NCI-H460 (cell line): ENCODE measurements at regions not wholly inside any gene's neighbourhood (a gene's known extent, or its start where the extent isn't known, plus 50 kb on each side); places are given as distances from the start of the nearest gene placed in this dataset.
"Not testable (repeated sequence)": the region's sequence is repeated elsewhere in the genome, so short reads cannot be mapped to it uniquely, and the experiment has no call there.

Source experiments
- DNase-seq: peaks from one replicate; pipeline ENCODE4 v3.0.0-alpha.2; 2016; ENCODE audit warnings: low read depth; ENCODE audit errors: extremely low read depth

DNA sequence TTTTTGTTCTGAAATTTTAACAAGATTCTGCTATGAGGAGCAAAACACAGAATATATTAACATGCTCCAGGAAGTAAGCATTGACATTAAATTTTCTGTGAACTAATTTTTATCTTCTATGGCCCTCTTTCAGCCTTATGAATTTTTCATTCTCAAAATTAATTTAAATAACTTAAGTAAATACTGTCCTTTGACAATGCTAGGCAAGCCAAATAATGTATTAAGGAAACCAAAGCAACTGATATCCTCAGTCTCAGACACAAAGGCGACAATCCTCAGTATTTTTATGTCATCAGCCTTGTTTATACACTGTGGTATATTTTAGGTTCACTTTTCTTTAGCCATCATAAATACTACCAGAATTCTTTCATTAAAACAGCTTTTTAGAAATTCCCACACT is 159.8 kb downstream of the CGGBP1 start:
- DNase-seq, result no peak

DNA sequence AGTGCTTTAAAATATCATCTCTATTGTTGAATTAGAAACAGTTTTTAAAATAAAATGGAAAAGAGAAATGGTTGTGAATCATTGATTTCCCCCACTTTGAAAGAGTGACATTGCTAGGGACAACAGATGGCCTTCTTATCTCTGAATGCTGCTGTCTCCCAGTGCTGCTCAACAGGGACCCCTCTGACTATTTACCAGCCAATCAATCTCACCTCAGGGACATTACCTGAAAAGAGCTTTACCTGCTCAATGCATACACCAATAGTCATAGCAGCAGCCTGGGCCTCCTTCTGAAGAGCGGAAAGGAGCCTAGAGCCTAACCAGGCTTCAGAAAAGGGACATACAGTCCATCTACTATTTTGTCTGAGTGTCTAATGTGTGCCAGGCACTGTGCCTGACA is 162.8 kb downstream of the CGGBP1 start:
- no peak for DNase-seq

- no peak for DNase-seq
These were observed 185.7 kb downstream of the CGGBP1 start for GRCh38 chr3:87873136-87873535.

GRCh38 chr3:87867001-87867400 is 191.8 kb downstream of the CGGBP1 start:
- DNase-seq, result no peak

GRCh38 chr3:87856126-87856525 is 202.7 kb downstream of the CGGBP1 start:
- DNase-seq, result no peak

DNA sequence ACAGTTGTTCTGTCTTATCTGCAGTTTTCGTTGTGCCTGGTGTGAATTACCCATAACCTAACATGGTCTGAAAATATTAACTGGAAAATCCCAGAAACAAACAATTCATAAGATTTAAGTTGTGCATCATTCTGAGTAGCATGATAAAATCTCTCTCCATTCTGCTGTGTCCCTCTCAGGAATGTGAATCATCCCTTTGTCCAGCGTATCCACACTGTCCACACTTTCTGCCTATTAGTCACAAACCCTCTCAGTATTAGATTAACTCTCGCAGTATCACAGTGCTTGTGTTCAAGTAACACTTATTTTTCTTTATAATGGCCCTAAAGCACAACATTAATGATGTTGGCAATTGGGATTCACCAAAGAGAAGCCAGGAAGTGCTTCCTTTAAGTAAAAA is 203.2 kb downstream of the CGGBP1 start:
- DNase-seq, result no peak

DNA sequence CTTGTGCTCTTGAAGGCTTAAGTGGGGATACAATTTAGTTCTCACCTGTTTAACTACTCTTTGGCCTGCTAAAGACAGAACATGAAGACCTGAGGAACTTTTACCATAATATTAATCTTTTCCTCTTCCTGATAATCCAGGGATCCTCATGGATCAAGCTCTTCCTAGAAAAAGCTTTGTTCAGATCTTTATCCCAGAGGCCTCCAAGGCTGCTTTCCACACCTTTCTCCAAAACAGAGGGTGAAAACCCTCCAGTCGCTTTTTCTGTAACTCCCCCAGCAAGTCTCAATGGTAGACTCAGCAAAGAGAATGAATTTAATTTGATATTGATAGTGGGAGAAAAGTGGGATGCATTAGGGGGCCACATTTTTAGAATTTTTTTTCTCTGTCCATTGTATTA is 203.6 kb downstream of the CGGBP1 start:
- DNase-seq, result no peak

- no peak for DNase-seq
These were observed 210.8 kb downstream of the CGGBP1 start for GRCh38 chr3:87848003-87848402.

DNA sequence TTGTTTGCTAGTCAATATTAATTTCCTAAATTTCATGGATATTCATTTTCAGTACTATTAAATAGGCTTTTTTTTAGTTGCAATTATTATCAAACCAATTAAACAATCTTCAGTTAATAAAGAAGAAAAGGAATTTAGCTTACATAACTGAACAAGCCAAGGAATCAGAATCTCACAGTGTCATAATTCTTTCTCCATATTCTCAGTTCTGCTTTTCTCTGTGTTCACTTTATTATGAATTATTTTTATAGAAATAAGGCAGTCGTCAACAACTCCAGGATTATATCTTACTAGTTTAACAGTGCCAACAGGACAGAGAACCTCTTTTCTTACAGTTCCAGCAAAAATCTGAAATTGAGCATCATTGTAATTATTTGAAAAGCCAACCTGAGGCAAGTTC is 221.7 kb downstream of the CGGBP1 start:
- DNase-seq, result no peak

- no peak for DNase-seq
These were observed 222.8 kb downstream of the CGGBP1 start for GRCh38 chr3:87836026-87836425.

DNA sequence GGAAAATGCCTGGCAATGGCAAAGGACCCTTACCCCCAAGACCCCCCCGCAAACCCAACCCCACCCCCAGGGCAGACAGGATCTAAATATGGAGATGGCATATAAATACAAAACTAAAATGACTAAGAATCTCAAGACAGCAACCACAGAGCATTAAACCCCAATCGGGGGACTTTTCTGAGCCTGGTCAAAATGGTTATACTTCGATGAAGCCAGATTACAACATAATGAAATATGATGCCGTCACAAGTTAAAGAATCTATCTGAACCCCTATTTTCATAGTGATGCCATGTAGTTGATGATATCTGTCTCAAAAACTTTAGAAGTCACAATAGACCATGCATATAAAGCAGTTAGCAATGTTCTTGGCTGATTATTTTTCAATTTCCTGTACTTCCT is 223.6 kb downstream of the CGGBP1 start:
- DNase-seq, result no peak

GRCh38 chr3:87834327-87834726 is 224.5 kb downstream of the CGGBP1 start:
- DNase-seq, result no peak

DNA sequence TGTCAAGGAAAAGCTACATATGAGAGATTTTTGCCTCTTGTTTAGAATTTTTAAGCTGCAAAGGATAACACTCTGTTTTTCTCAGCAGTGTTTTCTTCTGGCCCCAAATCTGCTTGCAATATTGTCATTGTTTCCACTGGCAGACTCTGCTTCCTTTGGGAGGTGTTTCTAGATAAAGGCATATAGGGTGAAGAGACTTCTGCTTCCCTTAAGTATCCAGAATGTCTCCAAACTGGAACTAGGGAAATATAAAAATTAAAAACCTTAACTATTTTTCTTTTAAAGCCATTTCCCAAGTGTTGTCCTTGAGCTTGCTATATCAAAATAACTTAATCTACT is 225.8 kb downstream of the CGGBP1 start:
- no peak for DNase-seq

DNA sequence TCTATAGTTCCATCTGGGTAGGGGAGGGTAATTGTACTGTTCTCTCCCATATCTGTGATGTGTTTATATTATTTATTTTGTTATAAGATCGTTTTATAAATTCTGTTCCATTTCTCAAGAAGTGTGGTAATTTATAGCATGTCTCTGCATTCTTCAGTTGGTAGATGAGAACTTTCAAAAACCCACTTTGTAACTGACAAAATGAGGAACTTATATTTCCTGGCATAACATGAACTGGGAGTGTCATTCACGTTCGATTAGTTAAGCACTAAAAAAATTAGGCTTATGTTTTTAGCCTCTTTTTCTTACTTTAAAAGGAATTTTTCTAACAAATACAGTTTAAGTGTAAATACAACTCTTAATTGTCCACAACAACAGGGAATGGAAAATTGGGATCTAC is 230.8 kb downstream of the CGGBP1 start:
- DNase-seq, result no peak

DNA sequence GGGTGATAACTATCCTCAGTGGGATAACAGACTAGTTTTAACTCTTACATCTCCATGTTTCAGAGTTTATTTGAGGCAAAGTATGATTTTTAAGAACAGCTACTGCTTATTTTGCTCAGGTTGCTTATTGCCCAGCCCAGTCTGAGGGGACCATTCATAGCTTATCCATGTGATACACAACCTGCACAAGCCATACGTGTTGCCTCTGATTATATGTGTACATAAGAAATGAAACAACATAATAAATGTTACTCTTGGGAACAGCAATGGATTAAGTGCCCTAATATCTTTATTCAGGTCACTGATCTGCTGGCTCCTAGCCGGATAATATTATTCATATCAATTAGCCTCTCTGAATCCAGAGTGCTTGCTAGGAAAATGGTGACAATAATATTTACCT is 236.2 kb downstream of the CGGBP1 start:
- DNase-seq, result no peak

GRCh38 chr3:87813503-87813902 is 245.3 kb downstream of the CGGBP1 start:
- not testable (repeated sequence) for DNase-seq

DNA sequence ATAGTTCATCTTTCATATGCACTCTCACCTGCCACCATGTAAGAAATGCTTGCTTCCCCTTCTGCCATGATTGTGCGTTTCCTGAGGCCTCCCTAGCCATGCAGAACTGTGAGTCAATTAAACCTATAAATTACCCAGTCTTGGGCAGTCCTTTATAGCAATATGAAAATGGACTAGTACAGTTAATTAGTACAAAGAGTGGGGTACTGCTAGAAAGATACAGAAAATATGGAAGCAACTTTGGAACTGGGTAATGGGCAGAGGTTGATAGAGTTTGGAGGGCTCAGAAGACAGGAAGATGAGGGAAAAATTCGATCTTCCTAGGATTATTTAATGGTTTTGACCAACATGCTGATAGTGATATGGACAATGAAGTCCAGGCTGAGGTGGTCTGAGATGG is 246.9 kb downstream of the CGGBP1 start:
- no peak for DNase-seq

GRCh38 chr3:87810452-87811016 is 248.3 kb downstream of the CGGBP1 start:
- DNase-seq, result no peak

DNA sequence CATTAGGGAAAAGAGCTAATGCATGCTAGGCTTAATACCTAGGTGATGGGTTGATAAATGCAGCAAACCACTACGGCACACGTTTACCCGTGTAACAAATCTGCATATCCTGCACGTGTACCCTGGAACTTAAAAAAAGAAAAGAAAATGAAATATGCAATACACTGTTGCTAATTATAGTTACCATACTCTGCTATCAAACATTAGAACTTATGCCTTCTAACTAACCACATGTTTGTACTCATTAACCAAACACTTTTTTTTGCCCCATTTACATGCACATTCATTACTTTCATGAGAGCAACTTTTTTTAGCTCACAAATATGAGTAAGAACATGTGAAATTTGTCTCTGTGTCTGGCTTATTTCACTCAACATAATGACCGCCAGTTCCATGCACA is 253.1 kb downstream of the CGGBP1 start:
- DNase-seq, result no peak

- no peak for DNase-seq
These were observed 257.4 kb downstream of the CGGBP1 start for GRCh38 chr3:87801409-87801808.

- DNase-seq, result no peak
These were observed 258.3 kb downstream of the CGGBP1 start for GRCh38 chr3:87800516-87800915.

- DNase-seq, result no peak
These were observed 260.2 kb downstream of the CGGBP1 start for GRCh38 chr3:87798567-87798947.

GRCh38 chr3:87797872-87798566 is 260.8 kb downstream of the CGGBP1 start:
- no peak for DNase-seq
